Prostate gland (tissue), 2 donors: ENCODE measurements at regions not wholly inside any gene's neighbourhood (a gene's known extent, or its start where the extent isn't known, plus 50 kb on each side); places are given as distances from the start of the nearest gene placed in this dataset.

Source experiments
- CTCF ChIP-seq, 4 experiments: fragments of 200-600 bp in 2 of 4; fragments of 450-650 bp in 2 of 4; sonication (generic) in 2 of 4; IDR thresholded peaks; 1 replicate in 3 of 4; 2 replicates in 1 of 4; pipeline ENCODE4 v1.5.1; 2016 to 2019; ENCODE audit warnings: antibody characterized with exemption in 4 of 4, mild to moderate bottlenecking in 2 of 4, moderate library complexity in 2 of 4
- POLR2AphosphoS5 ChIP-seq: sonication (generic); formaldehyde crosslinking; IDR thresholded peaks from one replicate; pipeline ENCODE4 v1.6.1; 2017; ENCODE audit warnings: antibody characterized with exemption

- no peak for TF ChIP-seq CTCF (IDR thresholded peaks at IDR 0.05)
- no peak for TF ChIP-seq POLR2AphosphoS5
These were observed 253.9 kb downstream of the DUSP10 start for GRCh38 chr1:221487781-221488524.
